KMS-11 (cell line): ENCODE measurements at regions not wholly inside any gene's neighbourhood (a gene's known extent, or its start where the extent isn't known, plus 50 kb on each side); places are given as distances from the start of the nearest gene placed in this dataset.
A peak's percentile ranks its signal among the peaks of the same experiment; 100 is the strongest.

ENCODE experiments used
- H2AFZ ChIP-seq: fragments of 200-600 bp; sonication (generic); 2 replicates; pipeline ENCODE4 v1.6.1; 2016; ENCODE audit warnings: antibody characterized with exemption, mixed run types, low read depth
- H3K27ac ChIP-seq: fragments of 200-600 bp; sonication (generic); 2 replicates; pipeline ENCODE4 v1.6.1; 2016; ENCODE audit warnings: mild to moderate bottlenecking, mixed run types
- H3K27me3 ChIP-seq: fragments of 200-600 bp; sonication (generic); 2 replicates; pipeline ENCODE4 v1.6.1; 2017; ENCODE audit warnings: mild to moderate bottlenecking, low read depth, mixed run types, moderate library complexity; ENCODE audit not compliant: insufficient read depth
- H3K36me3 ChIP-seq: fragments of 200-600 bp; sonication (generic); 2 replicates; pipeline ENCODE4 v1.6.1; 2017; ENCODE audit warnings: mild to moderate bottlenecking, mixed run types; ENCODE audit not compliant: insufficient read depth
- H3K4me1 ChIP-seq: fragments of 200-600 bp; sonication (generic); 2 replicates; pipeline ENCODE4 v1.6.1; 2016; ENCODE audit warnings: mild to moderate bottlenecking, low read depth, mixed run types; ENCODE audit not compliant: poor library complexity, severe bottlenecking
- H3K4me2 ChIP-seq: fragments of 200-600 bp; sonication (generic); 2 replicates; pipeline ENCODE4 v1.7.0; 2016; ENCODE audit warnings: mild to moderate bottlenecking, mixed run types
- H3K4me3 ChIP-seq: fragments of 200-600 bp; sonication (generic); IDR thresholded peaks from 2 replicates; pipeline ENCODE4 v1.6.1; 2017; ENCODE audit warnings: low read depth, low read length, mixed read lengths; ENCODE audit not compliant: insufficient read depth
- H3K79me2 ChIP-seq: fragments of 200-600 bp; sonication (generic); 2 replicates; pipeline ENCODE4 v1.6.1; 2016; ENCODE audit warnings: low read depth, mixed run types; ENCODE audit not compliant: insufficient read depth
- H3K9ac ChIP-seq: fragments of 200-600 bp; sonication (generic); 2 replicates; pipeline ENCODE4 v1.6.1; 2016; ENCODE audit warnings: mild to moderate bottlenecking, mixed run types
- H4K20me1 ChIP-seq: fragments of 200-600 bp; sonication (generic); 2 replicates; pipeline ENCODE4 v1.6.1; 2016; ENCODE audit warnings: mild to moderate bottlenecking, mixed run types; ENCODE audit not compliant: insufficient read depth
- TF ChIP-seq, protein P1 (sequence below): fragments of 200-600 bp; sonication (generic); conservative IDR thresholded peaks from 2 replicates; pipeline ENCODE4 v1.6.1; 2017; ENCODE audit warnings: low read depth, mild to moderate bottlenecking, antibody characterized with exemption, low read length, moderate library complexity, mixed read lengths

DNA sequence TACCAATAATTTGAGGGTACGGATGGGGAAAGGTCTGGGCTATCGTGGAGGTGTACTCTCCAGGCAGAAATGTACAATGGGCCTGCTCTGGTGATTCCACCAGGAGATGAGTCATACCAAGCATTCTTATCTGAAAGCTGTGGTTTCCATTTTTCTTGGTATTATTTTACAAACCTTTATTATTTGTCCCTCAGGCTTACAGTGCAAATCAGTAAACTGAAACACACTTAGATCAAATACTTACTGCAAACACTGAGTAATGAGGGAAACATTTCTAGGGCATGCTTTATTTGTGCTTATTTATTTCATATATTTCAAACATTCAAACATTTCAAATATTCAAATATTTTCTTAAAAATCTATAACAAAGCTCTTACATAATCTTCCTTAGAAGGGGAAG is 319.8 kb downstream of the RND3 start:
- Histone ChIP-seq H4K20me1 (no peaks in the 10 kb centered on the region), H3K4me3 (no peak overlapping the region), H2AFZ (no peak overlapping the region), H3K79me2 (no peaks in the 10 kb centered on the region), H3K27me3 (no peaks in the 10 kb centered on the region), H3K27ac (peak overlapping the region; percentile 20; the same call in 1 of the 2 replicates), H3K9ac (no peak overlapping the region), H3K4me1 (peaks cover 44% of the 10 kb centered on the region), H3K36me3 (no peaks in the 10 kb centered on the region), H3K4me2 (peak overlapping the region; percentile 76; the same call in 1 of the 2 replicates)
- TF ChIP-seq, protein P1, sequence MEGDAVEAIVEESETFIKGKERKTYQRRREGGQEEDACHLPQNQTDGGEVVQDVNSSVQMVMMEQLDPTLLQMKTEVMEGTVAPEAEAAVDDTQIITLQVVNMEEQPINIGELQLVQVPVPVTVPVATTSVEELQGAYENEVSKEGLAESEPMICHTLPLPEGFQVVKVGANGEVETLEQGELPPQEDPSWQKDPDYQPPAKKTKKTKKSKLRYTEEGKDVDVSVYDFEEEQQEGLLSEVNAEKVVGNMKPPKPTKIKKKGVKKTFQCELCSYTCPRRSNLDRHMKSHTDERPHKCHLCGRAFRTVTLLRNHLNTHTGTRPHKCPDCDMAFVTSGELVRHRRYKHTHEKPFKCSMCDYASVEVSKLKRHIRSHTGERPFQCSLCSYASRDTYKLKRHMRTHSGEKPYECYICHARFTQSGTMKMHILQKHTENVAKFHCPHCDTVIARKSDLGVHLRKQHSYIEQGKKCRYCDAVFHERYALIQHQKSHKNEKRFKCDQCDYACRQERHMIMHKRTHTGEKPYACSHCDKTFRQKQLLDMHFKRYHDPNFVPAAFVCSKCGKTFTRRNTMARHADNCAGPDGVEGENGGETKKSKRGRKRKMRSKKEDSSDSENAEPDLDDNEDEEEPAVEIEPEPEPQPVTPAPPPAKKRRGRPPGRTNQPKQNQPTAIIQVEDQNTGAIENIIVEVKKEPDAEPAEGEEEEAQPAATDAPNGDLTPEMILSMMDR: no peak

DNA sequence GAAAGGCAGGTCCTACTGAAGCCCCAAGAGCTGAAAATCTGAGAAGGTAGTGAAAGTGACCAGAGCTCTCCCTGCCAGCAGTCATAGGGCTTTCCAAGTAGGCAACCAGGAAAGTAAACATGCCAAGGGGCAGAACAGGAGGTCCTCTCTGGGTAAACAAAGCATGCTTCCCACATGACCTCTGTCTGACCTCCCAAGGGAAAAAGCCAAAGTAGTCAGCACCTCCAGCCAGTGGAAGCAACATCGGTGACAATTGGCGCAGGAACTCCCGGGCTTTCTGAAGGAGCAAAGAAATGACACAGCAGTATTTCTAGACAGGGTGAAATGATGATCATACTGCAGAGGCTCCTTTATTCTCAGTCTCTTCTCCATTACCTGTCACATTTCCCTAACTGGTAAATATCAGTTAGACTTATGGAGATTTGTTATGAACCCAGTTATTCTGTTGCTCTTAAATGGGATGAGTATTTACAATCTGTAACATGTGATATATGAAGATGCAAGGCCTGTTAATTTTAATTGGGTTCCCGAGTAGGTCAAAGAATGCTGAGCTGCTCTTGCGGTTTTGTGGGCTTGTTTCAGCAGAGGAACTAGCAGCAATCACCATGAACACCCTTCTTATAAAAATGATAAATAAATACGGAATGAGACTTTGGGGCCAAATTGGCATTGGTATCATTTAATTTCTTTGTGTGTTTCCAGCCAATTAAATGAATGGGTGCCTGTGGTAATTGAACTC is 321.0 kb downstream of the RND3 start:
- TF ChIP-seq, protein P1: no peak
- Histone ChIP-seq H3K79me2 (no peaks in the 10 kb centered on the region), H3K27me3 (no peaks in the 10 kb centered on the region), H3K4me1 (peaks cover 44% of the 10 kb centered on the region), H4K20me1 (no peaks in the 10 kb centered on the region), H3K36me3 (no peaks in the 10 kb centered on the region), H3K4me3 (peak overlapping the region; percentile 29), H2AFZ (no peak overlapping the region), H3K27ac (peak overlapping the region; percentile 64), H3K9ac (peak overlapping the region; percentile 33; the same call in 1 of the 2 replicates), H3K4me2 (peak overlapping the region; percentile 76)

DNA sequence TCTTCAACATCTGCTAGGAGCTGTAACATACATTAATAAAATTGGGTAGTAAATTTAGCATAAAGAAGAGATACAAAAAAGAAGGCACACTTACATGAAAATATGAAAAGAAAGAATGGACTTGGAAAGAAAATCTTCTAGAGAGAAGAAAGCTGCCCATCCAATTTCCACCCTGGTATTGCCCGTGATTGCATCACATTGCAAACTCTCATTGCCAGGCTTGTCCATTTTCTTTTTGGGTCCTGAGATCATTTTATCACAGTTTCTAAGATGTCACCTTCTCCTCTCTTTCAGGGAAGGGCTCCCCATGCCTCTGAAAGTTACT is 321.5 kb downstream of the RND3 start:
- no peaks in the 10 kb centered on the region for H3K79me2 ChIP-seq
- H4K20me1 ChIP-seq: no peaks in the 10 kb centered on the region
- H3K4me1 ChIP-seq: peaks cover 44% of the 10 kb centered on the region
- H2AFZ ChIP-seq: no peak overlapping the region
- TF ChIP-seq, protein P1: no peak
- H3K4me3 ChIP-seq: peak overlapping the region; percentile 29
- H3K9ac ChIP-seq: peak overlapping the region; percentile 33; the same call in 1 of the 2 replicates
- peak overlapping the region; percentile 64; the same call in 1 of the 2 replicates for H3K27ac ChIP-seq
- H3K27me3 ChIP-seq: no peaks in the 10 kb centered on the region
- H3K4me2 ChIP-seq: peak overlapping the region; percentile 76
- no peaks in the 10 kb centered on the region for H3K36me3 ChIP-seq

DNA sequence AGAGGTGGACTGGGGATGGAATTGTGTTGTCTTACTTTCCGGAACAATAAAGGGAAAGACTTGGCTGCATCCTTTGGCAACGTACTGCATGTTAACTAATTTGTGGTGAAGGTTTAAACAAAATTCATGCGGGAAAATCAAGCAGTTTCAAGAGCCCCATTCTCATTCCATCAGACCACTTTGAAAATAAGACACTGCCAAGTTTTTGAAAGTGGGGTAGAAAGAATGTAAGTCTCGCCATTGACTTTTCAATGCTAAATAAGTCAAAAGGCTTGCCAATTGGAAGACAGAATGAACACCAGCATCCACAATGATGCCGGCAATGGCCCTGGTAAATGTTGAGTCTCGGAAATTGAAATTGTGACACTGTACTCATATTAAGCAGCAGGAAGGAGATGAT is 322.0 kb downstream of the RND3 start:
- TF ChIP-seq, protein P1: no peak
- H3K27ac ChIP-seq: no peak overlapping the region
- no peak overlapping the region for H3K9ac ChIP-seq
- no peaks in the 10 kb centered on the region for H3K79me2 ChIP-seq
- no peak overlapping the region for H2AFZ ChIP-seq
- peak overlapping the region; percentile 76; the same call in 1 of the 2 replicates for H3K4me2 ChIP-seq
- H3K4me1 ChIP-seq: peaks cover 44% of the 10 kb centered on the region
- no peaks in the 10 kb centered on the region for H3K36me3 ChIP-seq
- no peaks in the 10 kb centered on the region for H3K27me3 ChIP-seq
- H4K20me1 ChIP-seq: no peaks in the 10 kb centered on the region
- peak overlapping the region; percentile 29 for H3K4me3 ChIP-seq
